Cardiac fibroblast (primary cell): ENCODE measurements at regions not wholly inside any gene's neighbourhood (a gene's known extent, or its start where the extent isn't known, plus 50 kb on each side); places are given as distances from the start of the nearest gene placed in this dataset.

Experiments
- DNase-seq, 2 donors: peaks; one replicate each; pipeline versions ENCODE4 v3.0.0 to v3.0.0-alpha.2; 2010; ENCODE audit warnings: low read depth in 2 of 2
- H3K4me3 ChIP-seq, 2 donors: replicated peaks in 1 of 2; 1 replicate in 1 of 2; 2 replicates in 1 of 2; pipeline ENCODE4 v1.5.1; 2011; ENCODE audit warnings: low read depth in 2 of 2, low read length in 2 of 2, mild to moderate bottlenecking in 2 of 2, moderate library complexity in 1 of 2
- CTCF ChIP-seq: IDR thresholded peaks from one replicate; pipeline ENCODE4 v1.5.1; 2011; ENCODE audit warnings: low read depth, mild to moderate bottlenecking, low read length, inconsistent platforms

- H3K4me3 ChIP-seq = no peak overlapping the region
- no peak for TF ChIP-seq CTCF
- DNase-seq = no peak
These were observed 162.1 kb upstream of the LHX5 start for GRCh38 chr12:113633678-113634332.

GRCh38 chr12:113630625-113631024 lies 159.0 kb upstream of the LHX5 start:
- no peak for TF ChIP-seq CTCF
- H3K4me3 ChIP-seq = no peak overlapping the region
- DNase-seq = no peak

- no peak overlapping the region for H3K4me3 ChIP-seq
- no peak for DNase-seq
- TF ChIP-seq CTCF = no peak
These were observed 153.8 kb upstream of the LHX5 start for GRCh38 chr12:113625499-113625898.

- no peak for TF ChIP-seq CTCF
- DNase-seq = no peak
- H3K4me3 ChIP-seq = no peak overlapping the region
These were observed 150.7 kb upstream of the LHX5 start for GRCh38 chr12:113622410-113622809.

- H3K4me3 ChIP-seq = no peak overlapping the region
- no peak for DNase-seq
These were observed 148.8 kb upstream of the LHX5 start for GRCh38 chr12:113620437-113620976.

GRCh38 chr12:113619202-113619601 lies 147.5 kb upstream of the LHX5 start:
- TF ChIP-seq CTCF = no peak
- H3K4me3 ChIP-seq = no peak overlapping the region
- DNase-seq = no peak

More at GRCh38 chr12:113620437-113620976, 148.8 kb upstream of the LHX5 start:
- no peak for TF ChIP-seq CTCF

GRCh38 chr12:113613414-113613813 lies 141.7 kb upstream of the LHX5 start:
- H3K4me3 ChIP-seq = no peak overlapping the region
- TF ChIP-seq CTCF = no peak
- no peak for DNase-seq
